ENCODE measurements at regions not wholly inside any gene's neighbourhood (a gene's known extent, or its start where the extent isn't known, plus 50 kb on each side); places are given as distances from the start of the nearest gene placed in this dataset.

DNA sequence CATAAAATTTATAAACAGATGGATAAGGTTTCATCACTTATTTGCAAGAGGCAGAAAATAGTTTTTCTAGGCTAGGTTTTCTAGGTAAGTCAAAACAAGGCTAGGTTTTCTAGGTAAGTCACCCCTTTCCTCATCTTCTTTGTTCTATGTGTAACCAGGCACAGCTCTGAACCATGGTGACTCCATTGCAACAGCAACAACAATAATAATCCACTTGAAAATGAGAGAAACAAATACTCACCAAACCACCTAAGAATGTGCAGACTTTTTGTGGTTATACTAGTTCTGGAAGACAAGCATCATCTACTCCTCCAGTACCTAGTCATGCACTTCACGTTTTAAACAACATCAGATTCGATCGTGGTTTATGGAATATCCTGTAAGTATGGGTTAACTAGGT lies 237.4 kb upstream of the ACVR2A start:
- no peak overlapping the region for H3K27ac Mint-ChIP-seq
- no peaks in the 10 kb centered on the region for H3K27me3 Mint-ChIP-seq (ENCODE audit: low read depth)

More for the DNA sequence above, 237.4 kb upstream of the ACVR2A start:
- Histone ChIP-seq H3K9me3 (ENCODE audit: control insufficient read depth, low read depth, low read length) (no peaks in the 10 kb centered on the region), H3K79me1 (ENCODE audit: insufficient read depth, low read depth, low read length, poor library complexity, severe bottlenecking) (no peaks in the 10 kb centered on the region), H4K5ac (ENCODE audit: insufficient read length, low read depth, low read length) (no peak overlapping the region), H3K23me2 (ENCODE audit: insufficient read length, low read depth, low read length, poor library complexity, severe bottlenecking) (no peaks in the 10 kb centered on the region), H4K91ac (ENCODE audit: insufficient read length, low read depth, low read length) (no peak overlapping the region), H3K18ac (ENCODE audit: insufficient read length, low read depth, low read length) (no peak overlapping the region), H2BK15ac (ENCODE audit: low read depth, low read length) (no peak overlapping the region), H3K4ac (ENCODE audit: low read depth, low read length) (no peak overlapping the region), H3K9ac (ENCODE audit: extremely low read depth, insufficient read length, low read length) (no peak overlapping the region), H2BK120ac (ENCODE audit: low read depth, low read length, poor library complexity, severe bottlenecking) (no peak overlapping the region), H3T11ph (ENCODE audit: low read length) (no peak overlapping the region), H3K23ac (ENCODE audit: insufficient read length, low read depth, low read length) (no peak overlapping the region), H2AK5ac (ENCODE audit: insufficient read length, low read length) (no peak overlapping the region), H3K27me3 (ENCODE audit: insufficient read depth, low read length) (no peaks in the 10 kb centered on the region), H3K14ac (ENCODE audit: insufficient read depth, low read length) (no peak overlapping the region), H3K56ac (ENCODE audit: insufficient read length, low read depth, low read length) (no peak overlapping the region), H4K20me1 (ENCODE audit: control insufficient read depth, insufficient read depth, insufficient read length) (no peaks in the 10 kb centered on the region), H3K79me2 (ENCODE audit: insufficient read depth, low read length) (no peaks in the 10 kb centered on the region), H2BK5ac (ENCODE audit: insufficient read length, low read length) (no peak overlapping the region), H3K4me1 (ENCODE audit: insufficient read depth, low read length) (peaks cover 6% of the 10 kb centered on the region), H2BK12ac (ENCODE audit: insufficient read length, low read depth, low read length) (no peak overlapping the region), H3K27ac (ENCODE audit: insufficient read length, low read depth, low read length) (no peak overlapping the region), H3K4me2 (ENCODE audit: insufficient read depth, insufficient read length, low read length) (no peak overlapping the region), H2AFZ (ENCODE audit: low read length) (no peak overlapping the region), H4K8ac (replicated peaks; ENCODE audit: insufficient read length, low read depth, low read length) (no peak overlapping the region), H2BK20ac (ENCODE audit: low read depth, low read length, poor library complexity, severe bottlenecking) (no peak overlapping the region)
- peaks cover 0 to 3% of the 10 kb centered on the region in 2 experiments; a peak in 3 of 5 replicates for H3K9me3 Mint-ChIP-seq
- H3K36me3 Mint-ChIP-seq (ENCODE audit: insufficient read depth in 1 of 3, low read depth in 3 of 3): peaks cover 0 to 8% (median 2%) of the 10 kb centered on the region in 3 experiments; a peak in 5 of 7 replicates
- no peak for TF ChIP-seq CTCF (conservative IDR thresholded peaks at IDR 0.05)
- no CpG with 5 or more reads among the region's 3 CpGs for WGBS (ENCODE audit: extremely low coverage, insufficient read length, low lambda C conversion rate)
- H3K4me3 Mint-ChIP-seq: no peak overlapping the region
- peaks cover 26 to 27% of the 10 kb centered on the region in 2 experiments for H3K4me1 Mint-ChIP-seq
- no peak for DNase-seq
